ENCODE measurements at regions not wholly inside any gene's neighbourhood (a gene's known extent, or its start where the extent isn't known, plus 50 kb on each side); places are given as distances from the start of the nearest gene placed in this dataset.
"Not testable (repeated sequence)": the region's sequence is repeated elsewhere in the genome, so short reads cannot be mapped to it uniquely, and the experiment has no call there.

- Mint-ChIP-seq H3K9me3 (peaks cover 10% of the 10 kb centered on the region), H3K27ac (no peak overlapping the region), H3K4me3 (no peak overlapping the region), H3K27me3 (peaks cover 27% of the 10 kb centered on the region), H3K36me3 (no peaks in the 10 kb centered on the region), H3K4me1 (no peaks in the 10 kb centered on the region)
- no peak for ATAC-seq
Observed at GRCh38 chr3:135649361-135649760, 316.2 kb upstream of the PPP2R3A start.

- Mint-ChIP-seq H3K4me1 (no peaks in the 10 kb centered on the region), H3K4me3 (no peak overlapping the region), H3K27ac (no peak overlapping the region)
Observed at GRCh38 chr3:135650309-135650708, 315.2 kb upstream of the PPP2R3A start.

GRCh38 chr3:135652388-135652787 is 313.1 kb upstream of the PPP2R3A start:
- H3K36me3 Mint-ChIP-seq = no peaks in the 10 kb centered on the region
- no peak overlapping the region for H3K4me3 Mint-ChIP-seq
- no peaks in the 10 kb centered on the region for H3K4me1 Mint-ChIP-seq
- ATAC-seq = no peak
- H3K9me3 Mint-ChIP-seq = no peaks in the 10 kb centered on the region
- no peak overlapping the region for H3K27ac Mint-ChIP-seq
- H3K27me3 Mint-ChIP-seq = peaks cover 28% of the 10 kb centered on the region

More at GRCh38 chr3:135650309-135650708, 315.2 kb upstream of the PPP2R3A start:
- no peak for ATAC-seq
- Mint-ChIP-seq H3K36me3 (no peaks in the 10 kb centered on the region), H3K27me3 (peaks cover 28% of the 10 kb centered on the region), H3K9me3 (peaks cover 10% of the 10 kb centered on the region)

GRCh38 chr3:135655328-135655727 is 310.2 kb upstream of the PPP2R3A start:
- ATAC-seq = no peak
- H3K4me1 Mint-ChIP-seq = no peaks in the 10 kb centered on the region
- no peak overlapping the region for H3K4me3 Mint-ChIP-seq
- peaks cover 19% of the 10 kb centered on the region for H3K27me3 Mint-ChIP-seq
- no peak overlapping the region for H3K27ac Mint-ChIP-seq
- no peaks in the 10 kb centered on the region for H3K36me3 Mint-ChIP-seq
- peaks cover 6% of the 10 kb centered on the region for H3K9me3 Mint-ChIP-seq

GRCh38 chr3:135658451-135658850 is 307.1 kb upstream of the PPP2R3A start:
- not testable (repeated sequence) for H3K36me3 Mint-ChIP-seq, H3K27ac Mint-ChIP-seq, ATAC-seq, H3K4me3 Mint-ChIP-seq, H3K4me1 Mint-ChIP-seq, H3K9me3 Mint-ChIP-seq
- H3K27me3 Mint-ChIP-seq = peaks cover 10% of the 10 kb centered on the region

GRCh38 chr3:135667061-135667460 is 298.5 kb upstream of the PPP2R3A start:
- H3K36me3 Mint-ChIP-seq = no peaks in the 10 kb centered on the region
- no peak for ATAC-seq

GRCh38 chr3:135674508-135674907 is 291.0 kb upstream of the PPP2R3A start:
- Mint-ChIP-seq H3K36me3 (no peaks in the 10 kb centered on the region), H3K4me3 (no peak overlapping the region), H3K27ac (no peak overlapping the region), H3K4me1 (no peaks in the 10 kb centered on the region), H3K9me3 (peaks cover 3% of the 10 kb centered on the region), H3K27me3 (peaks cover 15% of the 10 kb centered on the region)
- no peak for ATAC-seq

More at GRCh38 chr3:135667061-135667460, 298.5 kb upstream of the PPP2R3A start:
- H3K9me3 Mint-ChIP-seq = peaks cover 8% of the 10 kb centered on the region
- no peak overlapping the region for H3K4me3 Mint-ChIP-seq
- no peaks in the 10 kb centered on the region for H3K27me3 Mint-ChIP-seq
- H3K27ac Mint-ChIP-seq = no peak overlapping the region
- H3K4me1 Mint-ChIP-seq = no peaks in the 10 kb centered on the region

- Mint-ChIP-seq H3K9me3 (peaks cover 4% of the 10 kb centered on the region), H3K27me3 (peaks cover 17% of the 10 kb centered on the region), H3K36me3 (no peaks in the 10 kb centered on the region), H3K4me1 (no peaks in the 10 kb centered on the region), H3K4me3 (no peak overlapping the region), H3K27ac (no peak overlapping the region)
- no peak for ATAC-seq
Observed at GRCh38 chr3:135678386-135678785, 287.1 kb upstream of the PPP2R3A start.

- Mint-ChIP-seq H3K4me1 (no peaks in the 10 kb centered on the region), H3K36me3 (no peaks in the 10 kb centered on the region), H3K27me3 (no peaks in the 10 kb centered on the region), H3K9me3 (peaks cover 3% of the 10 kb centered on the region), H3K4me3 (no peak overlapping the region), H3K27ac (no peak overlapping the region)
- no peak for ATAC-seq
Observed at GRCh38 chr3:135688003-135688402, 277.5 kb upstream of the PPP2R3A start.

GRCh38 chr3:135690664-135691063 is 274.9 kb upstream of the PPP2R3A start:
- H3K27ac Mint-ChIP-seq = no peak overlapping the region
- no peaks in the 10 kb centered on the region for H3K4me1 Mint-ChIP-seq
- H3K36me3 Mint-ChIP-seq = no peaks in the 10 kb centered on the region
- no peak for ATAC-seq
- H3K27me3 Mint-ChIP-seq = no peaks in the 10 kb centered on the region
- H3K4me3 Mint-ChIP-seq = no peak overlapping the region
- no peaks in the 10 kb centered on the region for H3K9me3 Mint-ChIP-seq

- Mint-ChIP-seq H3K27ac (no peak overlapping the region), H3K9me3 (no peaks in the 10 kb centered on the region), H3K4me1 (no peaks in the 10 kb centered on the region), H3K36me3 (no peaks in the 10 kb centered on the region), H3K4me3 (no peak overlapping the region), H3K27me3 (no peaks in the 10 kb centered on the region)
- no peak for ATAC-seq
Observed at GRCh38 chr3:135691240-135691639, 274.3 kb upstream of the PPP2R3A start.

- no peaks in the 10 kb centered on the region for H3K9me3 Mint-ChIP-seq
- no peak overlapping the region for H3K27ac Mint-ChIP-seq
- no peak overlapping the region for H3K4me3 Mint-ChIP-seq
- H3K4me1 Mint-ChIP-seq = no peaks in the 10 kb centered on the region
- no peak for ATAC-seq
- no peaks in the 10 kb centered on the region for H3K27me3 Mint-ChIP-seq
- H3K36me3 Mint-ChIP-seq = no peaks in the 10 kb centered on the region
Observed at GRCh38 chr3:135694142-135694541, 271.4 kb upstream of the PPP2R3A start.

GRCh38 chr3:135699741-135700140 is 265.8 kb upstream of the PPP2R3A start:
- H3K36me3 Mint-ChIP-seq = no peaks in the 10 kb centered on the region
- no peaks in the 10 kb centered on the region for H3K27me3 Mint-ChIP-seq
- H3K27ac Mint-ChIP-seq = no peak overlapping the region
- no peak for ATAC-seq
- no peaks in the 10 kb centered on the region for H3K4me1 Mint-ChIP-seq
- H3K9me3 Mint-ChIP-seq = no peaks in the 10 kb centered on the region
- H3K4me3 Mint-ChIP-seq = no peak overlapping the region

- Mint-ChIP-seq H3K27ac (no peak overlapping the region), H3K36me3 (no peaks in the 10 kb centered on the region)
- no peak for ATAC-seq
Observed at GRCh38 chr3:135706758-135707375, 258.7 kb upstream of the PPP2R3A start.

GRCh38 chr3:135719449-135719848 is 246.1 kb upstream of the PPP2R3A start:
- Mint-ChIP-seq H3K27me3 (no peaks in the 10 kb centered on the region), H3K4me1 (no peaks in the 10 kb centered on the region), H3K36me3 (no peaks in the 10 kb centered on the region), H3K9me3 (peaks cover 8% of the 10 kb centered on the region), H3K27ac (no peak overlapping the region), H3K4me3 (no peak overlapping the region)
- ATAC-seq = no peak

More at GRCh38 chr3:135706758-135707375, 258.7 kb upstream of the PPP2R3A start:
- Mint-ChIP-seq H3K27me3 (peaks cover 6% of the 10 kb centered on the region), H3K9me3 (no peaks in the 10 kb centered on the region), H3K4me3 (no peak overlapping the region), H3K4me1 (no peaks in the 10 kb centered on the region)

- Mint-ChIP-seq H3K27ac (no peak overlapping the region), H3K4me1 (no peaks in the 10 kb centered on the region), H3K27me3 (no peaks in the 10 kb centered on the region), H3K4me3 (no peak overlapping the region), H3K9me3 (peaks cover 29% of the 10 kb centered on the region), H3K36me3 (no peaks in the 10 kb centered on the region)
- ATAC-seq = no peak
Observed at GRCh38 chr3:135728007-135728721, 237.4 kb upstream of the PPP2R3A start.

All from stimulated activated memory B cell treated with anti-CD40 and anti-IgM and Interleukin-4, amounts not matched to agents 10 μg/mL and 1 μg/mL and 100 μg/mL, for 72 hours (primary cell).